MM.1S (cell line): ENCODE measurements at regions not wholly inside any gene's neighbourhood (a gene's known extent, or its start where the extent isn't known, plus 50 kb on each side); places are given as distances from the start of the nearest gene placed in this dataset.

Source experiments
- CTCF ChIP-seq: fragments of 300-600 bp; sonication (generic); IDR thresholded peaks from 2 replicates; pipeline ENCODE4 v1.5.1; 2016; ENCODE audit warnings: antibody characterized with exemption, low read length, mixed read lengths
- EZH2 ChIP-seq: fragments of 300-600 bp; sonication (generic); optimal IDR thresholded peaks from 2 replicates; pipeline ENCODE3; 2017; ENCODE audit warnings: low read depth, mild to moderate bottlenecking, antibody characterized with exemption, low read length, mixed read lengths
- EZH2phosphoT487 ChIP-seq: fragments of 300-600 bp; sonication (generic); IDR thresholded peaks from 2 replicates; pipeline ENCODE4 v1.6.1; 2018; ENCODE audit warnings: antibody characterized with exemption, low read length

DNA sequence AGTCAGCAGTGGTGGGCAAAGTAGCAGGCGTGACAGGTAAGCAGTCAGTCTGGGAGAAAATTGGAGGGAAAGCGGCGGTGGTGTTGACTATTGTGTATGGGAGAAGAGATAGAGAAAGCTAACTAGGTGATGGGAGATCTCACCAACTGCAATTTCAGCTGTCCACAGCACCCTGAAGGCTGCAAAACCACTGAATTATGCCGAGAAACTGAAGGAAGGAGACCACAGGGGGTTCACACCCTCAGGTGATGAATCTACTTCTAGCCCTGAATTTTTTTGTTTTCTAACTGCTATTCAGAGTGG lies 631.5 kb downstream of the UQCRFS1 start:
- TF ChIP-seq CTCF (no peak), EZH2phosphoT487 (no peak), EZH2 (no peak)
